KMS-11 (cell line): ENCODE measurements at regions not wholly inside any gene's neighbourhood (a gene's known extent, or its start where the extent isn't known, plus 50 kb on each side); places are given as distances from the start of the nearest gene placed in this dataset.
"Not testable (repeated sequence)": the region's sequence is repeated elsewhere in the genome, so short reads cannot be mapped to it uniquely, and the experiment has no call there.

Source experiments
- H2AFZ ChIP-seq: fragments of 200-600 bp; sonication (generic); 2 replicates; pipeline ENCODE4 v1.6.1; 2016; ENCODE audit warnings: antibody characterized with exemption, mixed run types, low read depth
- H3K27ac ChIP-seq: fragments of 200-600 bp; sonication (generic); 2 replicates; pipeline ENCODE4 v1.6.1; 2016; ENCODE audit warnings: mild to moderate bottlenecking, mixed run types
- H3K27me3 ChIP-seq: fragments of 200-600 bp; sonication (generic); 2 replicates; pipeline ENCODE4 v1.6.1; 2017; ENCODE audit warnings: mild to moderate bottlenecking, low read depth, mixed run types, moderate library complexity; ENCODE audit not compliant: insufficient read depth
- H3K36me3 ChIP-seq: fragments of 200-600 bp; sonication (generic); 2 replicates; pipeline ENCODE4 v1.6.1; 2017; ENCODE audit warnings: mild to moderate bottlenecking, mixed run types; ENCODE audit not compliant: insufficient read depth
- H3K4me1 ChIP-seq: fragments of 200-600 bp; sonication (generic); 2 replicates; pipeline ENCODE4 v1.6.1; 2016; ENCODE audit warnings: mild to moderate bottlenecking, low read depth, mixed run types; ENCODE audit not compliant: poor library complexity, severe bottlenecking
- H3K4me2 ChIP-seq: fragments of 200-600 bp; sonication (generic); 2 replicates; pipeline ENCODE4 v1.7.0; 2016; ENCODE audit warnings: mild to moderate bottlenecking, mixed run types
- H3K4me3 ChIP-seq: fragments of 200-600 bp; sonication (generic); IDR thresholded peaks from 2 replicates; pipeline ENCODE4 v1.6.1; 2017; ENCODE audit warnings: low read depth, low read length, mixed read lengths; ENCODE audit not compliant: insufficient read depth
- H3K79me2 ChIP-seq: fragments of 200-600 bp; sonication (generic); 2 replicates; pipeline ENCODE4 v1.6.1; 2016; ENCODE audit warnings: low read depth, mixed run types; ENCODE audit not compliant: insufficient read depth
- H3K9ac ChIP-seq: fragments of 200-600 bp; sonication (generic); 2 replicates; pipeline ENCODE4 v1.6.1; 2016; ENCODE audit warnings: mild to moderate bottlenecking, mixed run types
- H4K20me1 ChIP-seq: fragments of 200-600 bp; sonication (generic); 2 replicates; pipeline ENCODE4 v1.6.1; 2016; ENCODE audit warnings: mild to moderate bottlenecking, mixed run types; ENCODE audit not compliant: insufficient read depth
- TF ChIP-seq, protein P1 (sequence below): fragments of 200-600 bp; sonication (generic); conservative IDR thresholded peaks from 2 replicates; pipeline ENCODE4 v1.6.1; 2017; ENCODE audit warnings: low read depth, mild to moderate bottlenecking, antibody characterized with exemption, low read length, moderate library complexity, mixed read lengths

DNA sequence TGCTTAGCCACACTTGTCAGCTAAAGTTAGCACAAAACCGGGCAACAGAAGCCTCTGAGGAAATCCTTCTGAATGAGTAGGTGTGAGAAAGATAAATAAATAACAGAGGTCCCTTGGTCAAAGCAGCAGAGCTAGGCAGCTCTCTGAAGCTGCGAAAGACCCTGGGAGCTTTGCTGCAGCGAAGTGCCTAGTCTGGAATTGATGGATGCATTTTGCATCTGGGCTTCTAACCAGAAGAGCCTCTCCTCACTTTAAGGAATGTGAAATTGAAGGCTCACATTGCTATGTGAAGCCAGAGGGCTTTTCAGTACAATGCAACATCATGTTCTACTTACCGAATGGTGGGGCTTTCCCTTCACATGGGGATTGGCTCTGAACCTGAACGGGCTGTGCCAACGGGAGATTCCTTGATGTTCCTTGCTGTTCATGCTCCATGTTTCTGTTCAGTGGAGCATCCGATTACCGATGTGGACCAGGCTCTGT lies 274.6 kb downstream of the HS3ST3B1 start:
- Histone ChIP-seq H3K27me3 (no peaks in the 10 kb centered on the region), H3K36me3 (no peaks in the 10 kb centered on the region), H3K4me3 (no peak overlapping the region), H3K9ac (no peak overlapping the region), H3K4me1 (no peaks in the 10 kb centered on the region), H3K4me2 (no peak overlapping the region), H3K27ac (no peak overlapping the region), H3K79me2 (no peaks in the 10 kb centered on the region), H4K20me1 (no peaks in the 10 kb centered on the region), H2AFZ (no peak overlapping the region)
- TF ChIP-seq, protein P1, sequence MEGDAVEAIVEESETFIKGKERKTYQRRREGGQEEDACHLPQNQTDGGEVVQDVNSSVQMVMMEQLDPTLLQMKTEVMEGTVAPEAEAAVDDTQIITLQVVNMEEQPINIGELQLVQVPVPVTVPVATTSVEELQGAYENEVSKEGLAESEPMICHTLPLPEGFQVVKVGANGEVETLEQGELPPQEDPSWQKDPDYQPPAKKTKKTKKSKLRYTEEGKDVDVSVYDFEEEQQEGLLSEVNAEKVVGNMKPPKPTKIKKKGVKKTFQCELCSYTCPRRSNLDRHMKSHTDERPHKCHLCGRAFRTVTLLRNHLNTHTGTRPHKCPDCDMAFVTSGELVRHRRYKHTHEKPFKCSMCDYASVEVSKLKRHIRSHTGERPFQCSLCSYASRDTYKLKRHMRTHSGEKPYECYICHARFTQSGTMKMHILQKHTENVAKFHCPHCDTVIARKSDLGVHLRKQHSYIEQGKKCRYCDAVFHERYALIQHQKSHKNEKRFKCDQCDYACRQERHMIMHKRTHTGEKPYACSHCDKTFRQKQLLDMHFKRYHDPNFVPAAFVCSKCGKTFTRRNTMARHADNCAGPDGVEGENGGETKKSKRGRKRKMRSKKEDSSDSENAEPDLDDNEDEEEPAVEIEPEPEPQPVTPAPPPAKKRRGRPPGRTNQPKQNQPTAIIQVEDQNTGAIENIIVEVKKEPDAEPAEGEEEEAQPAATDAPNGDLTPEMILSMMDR: no peak

DNA sequence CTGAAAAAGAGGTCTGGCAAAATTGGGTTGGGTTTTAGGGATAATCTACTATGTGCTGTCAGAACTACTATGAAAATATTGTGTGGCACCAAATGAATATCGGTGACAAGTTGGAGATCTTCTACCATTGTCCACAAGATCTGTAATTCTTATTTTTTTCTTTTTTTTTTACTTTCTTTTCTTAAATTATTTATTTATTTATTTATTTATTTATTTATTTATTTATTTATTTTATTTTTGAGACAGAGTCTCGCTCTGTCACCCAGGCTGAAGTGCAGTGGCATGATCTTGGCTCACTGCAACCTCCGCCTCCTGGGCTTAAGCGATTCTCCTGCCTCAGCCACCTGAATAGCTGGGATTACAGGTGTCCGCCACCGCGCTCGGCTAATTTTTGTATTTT lies 259.4 kb downstream of the HS3ST3B1 start:
- H3K79me2 ChIP-seq, H3K4me2 ChIP-seq, H3K9ac ChIP-seq, H3K4me3 ChIP-seq, H3K27ac ChIP-seq, H4K20me1 ChIP-seq, H3K36me3 ChIP-seq, H3K4me1 ChIP-seq, H2AFZ ChIP-seq, H3K27me3 ChIP-seq: not testable (repeated sequence)

DNA sequence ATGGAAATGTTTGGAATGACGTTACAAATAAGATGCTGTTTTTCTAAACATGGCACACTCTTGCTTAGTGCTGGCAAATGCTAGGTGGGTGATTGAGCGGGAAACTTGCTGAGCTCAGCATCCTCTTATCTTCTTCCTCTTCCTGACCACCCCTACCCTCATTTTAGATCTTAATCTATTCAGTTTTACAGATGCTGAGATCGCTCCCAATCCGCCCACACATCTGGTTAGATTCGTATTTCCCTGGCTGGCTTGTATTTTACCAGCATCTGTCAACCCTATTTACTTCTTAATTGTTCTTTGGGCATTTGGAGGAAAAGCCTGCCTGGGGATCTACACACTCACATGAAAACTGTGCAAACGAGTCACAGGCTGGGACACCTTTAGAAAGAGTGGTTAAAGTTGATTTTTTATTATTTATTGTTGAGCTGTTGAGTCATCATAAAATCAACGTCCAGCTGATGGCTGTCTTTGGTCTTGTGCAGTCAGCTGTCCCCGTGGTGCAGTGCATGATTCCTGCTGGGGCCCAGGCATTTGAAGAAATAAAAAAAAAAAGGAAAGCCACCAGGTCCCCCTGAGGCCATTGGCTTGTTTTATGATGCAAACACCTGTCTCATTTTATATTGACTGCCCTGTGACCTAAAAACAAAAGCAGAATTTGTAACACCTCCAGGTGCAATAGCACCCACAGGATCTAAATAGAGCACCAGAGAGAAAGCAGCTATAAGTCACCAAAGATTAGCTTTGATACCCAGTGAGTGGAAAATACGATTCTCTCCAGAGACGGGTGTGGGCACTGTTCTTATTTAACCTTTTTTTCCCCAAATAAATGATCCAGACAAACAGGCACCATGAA lies 258.6 kb downstream of the HS3ST3B1 start:
- no peak overlapping the region for H2AFZ ChIP-seq
- H3K79me2 ChIP-seq: no peaks in the 10 kb centered on the region
- H3K4me1 ChIP-seq: no peaks in the 10 kb centered on the region
- no peaks in the 10 kb centered on the region for H3K36me3 ChIP-seq
- H3K27me3 ChIP-seq: no peaks in the 10 kb centered on the region
- no peak overlapping the region for H3K27ac ChIP-seq
- no peaks in the 10 kb centered on the region for H4K20me1 ChIP-seq
- no peak overlapping the region for H3K9ac ChIP-seq
- no peak overlapping the region for H3K4me2 ChIP-seq
- H3K4me3 ChIP-seq: no peak overlapping the region
- TF ChIP-seq, protein P1: no peak

DNA sequence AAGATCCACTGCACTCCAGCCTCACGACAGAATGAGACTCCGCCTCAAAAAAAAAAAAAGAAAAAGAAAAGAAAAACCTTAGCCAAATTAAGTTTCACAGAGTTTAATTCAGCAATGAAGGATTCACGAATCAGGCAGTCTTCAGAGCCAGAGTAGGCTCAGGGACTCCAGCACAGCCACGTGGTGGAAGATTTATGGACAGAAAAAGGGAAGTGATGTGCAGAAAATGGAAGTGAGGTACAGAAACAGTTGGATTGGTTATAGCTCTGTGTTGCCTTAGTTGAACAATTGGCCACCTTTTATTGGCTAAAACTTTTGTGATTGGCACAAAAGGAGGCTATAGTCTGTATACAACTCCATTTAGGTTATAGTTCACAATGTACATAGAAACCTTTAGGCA lies 256.6 kb downstream of the HS3ST3B1 start:
- Histone ChIP-seq H2AFZ (no peak overlapping the region), H3K9ac (no peak overlapping the region), H3K36me3 (no peaks in the 10 kb centered on the region), H4K20me1 (no peaks in the 10 kb centered on the region), H3K27ac (no peak overlapping the region), H3K79me2 (no peaks in the 10 kb centered on the region), H3K4me1 (no peaks in the 10 kb centered on the region), H3K4me2 (no peak overlapping the region), H3K27me3 (no peaks in the 10 kb centered on the region), H3K4me3 (no peak overlapping the region)
- TF ChIP-seq, protein P1: no peak

DNA sequence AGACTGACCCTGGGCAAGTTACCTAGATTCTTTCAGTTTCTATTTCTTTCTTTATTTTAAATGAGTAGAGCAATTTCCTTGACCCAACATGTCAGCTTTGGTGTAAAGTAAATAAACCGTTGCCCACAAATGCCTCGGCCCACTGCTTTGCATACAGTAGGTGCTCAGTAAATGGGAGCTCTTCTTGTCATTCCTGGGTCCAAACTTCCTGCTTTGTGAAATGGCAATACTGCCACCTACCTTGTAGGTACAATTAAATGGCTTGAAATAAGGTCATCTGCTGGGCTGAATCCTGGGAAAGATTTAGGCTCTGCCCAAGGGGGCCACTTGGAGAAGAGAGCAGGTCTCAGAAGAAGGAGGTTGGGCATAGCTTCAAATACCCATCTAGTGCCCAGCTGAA lies 253.0 kb downstream of the HS3ST3B1 start:
- no peaks in the 10 kb centered on the region for H3K36me3 ChIP-seq
- no peak overlapping the region for H3K9ac ChIP-seq
- no peaks in the 10 kb centered on the region for H3K79me2 ChIP-seq
- no peaks in the 10 kb centered on the region for H3K4me1 ChIP-seq
- H2AFZ ChIP-seq: no peak overlapping the region
- no peak overlapping the region for H3K4me2 ChIP-seq
- H4K20me1 ChIP-seq: no peaks in the 10 kb centered on the region
- TF ChIP-seq, protein P1: no peak
- H3K4me3 ChIP-seq: no peak overlapping the region
- H3K27ac ChIP-seq: no peak overlapping the region
- no peaks in the 10 kb centered on the region for H3K27me3 ChIP-seq
